HG03520 (cell line): ENCODE measurements at regions not wholly inside any gene's neighbourhood (a gene's known extent, or its start where the extent isn't known, plus 50 kb on each side); places are given as distances from the start of the nearest gene placed in this dataset.

Experiments used
- ATAC-seq: cut with Tn5 transposase; IDR thresholded peaks from one replicate; pipeline ENCODE4 v1.9.1; 2021; ENCODE audit warnings: mild to moderate bottlenecking, moderate library complexity; ENCODE audit not compliant: unreplicated experiment

- ATAC-seq, result no peak
Measured at GRCh38 chr16:50425044-50425443, 56.3 kb upstream of the BRD7 start.

- no peak for ATAC-seq
Measured at GRCh38 chr16:50422926-50423325, 54.1 kb upstream of the BRD7 start.

GRCh38 chr16:50419116-50419515 is 50.3 kb upstream of the BRD7 start:
- ATAC-seq, result no peak
